HL-60 (cell line): ENCODE measurements at regions not wholly inside any gene's neighbourhood (a gene's known extent, or its start where the extent isn't known, plus 50 kb on each side); places are given as distances from the start of the nearest gene placed in this dataset.

Experiments
- DNase-seq, 2 experiments: peaks; one replicate each; pipeline ENCODE4 v3.0.0-alpha.2; 2010 to 2020; ENCODE audit warnings: low read depth in 1 of 2, low spot score in 1 of 2
- H3K27ac ChIP-seq: fragments of 250-450 bp; sonication (Bioruptor Pico); replicated peaks from 2 replicates; pipeline ENCODE4 v1.5.1; 2020; ENCODE audit warnings: mild to moderate bottlenecking, moderate library complexity
- H3K27me3 ChIP-seq: fragments of 250-450 bp; sonication (Bioruptor Pico); 2 replicates; pipeline ENCODE4 v1.5.1; 2021; ENCODE audit warnings: mild to moderate bottlenecking, moderate library complexity; ENCODE audit not compliant: insufficient read depth, poor library complexity, severe bottlenecking
- H3K4me3 ChIP-seq: replicated peaks from 2 replicates; pipeline ENCODE4 v1.5.1; 2011; ENCODE audit warnings: mild to moderate bottlenecking, control low read depth, low read length; ENCODE audit not compliant: insufficient read depth
- GABPA ChIP-seq: IDR thresholded peaks from 2 replicates; pipeline ENCODE4 v1.6.1; 2012; ENCODE audit warnings: low read depth
- POLR2AphosphoS5 ChIP-seq: IDR thresholded peaks from 2 replicates; pipeline ENCODE4 v1.6.1; 2012; ENCODE audit warnings: low read depth
- SPI1 ChIP-seq: IDR thresholded peaks from 2 replicates; pipeline ENCODE4 v1.6.1; 2012; ENCODE audit warnings: low read depth, mild to moderate bottlenecking, borderline replicate concordance
- TF ChIP-seq, protein P1 (sequence below): IDR thresholded peaks from 2 replicates; pipeline ENCODE4 v1.6.1; 2012; ENCODE audit warnings: low read depth; ENCODE audit not compliant: insufficient replicate concordance
- TF ChIP-seq, protein P2 (sequence below): IDR thresholded peaks from one replicate; pipeline ENCODE4 v1.5.1; 2011; ENCODE audit warnings: low read length, control low read depth, inconsistent platforms; ENCODE audit not compliant: insufficient read depth

DNA sequence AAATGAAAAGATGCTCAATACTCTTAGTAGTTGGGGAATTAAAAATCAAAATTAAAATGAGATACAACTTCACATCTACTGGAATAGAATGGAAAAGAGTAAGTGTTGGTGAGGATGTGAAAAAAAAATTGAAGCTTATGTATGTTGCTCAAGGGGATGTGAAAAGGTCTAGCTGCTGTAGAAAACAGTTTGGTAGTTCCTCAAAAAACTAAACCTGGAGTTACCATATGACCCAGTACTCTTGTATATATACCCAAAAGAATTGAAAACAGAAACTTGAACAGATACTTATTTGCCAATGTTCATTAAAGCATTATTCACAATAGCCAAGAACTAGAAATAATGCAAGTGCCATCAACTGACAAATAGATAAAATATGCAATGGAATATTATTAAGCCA lies 208.4 kb downstream of the FIGN start:
- DNase-seq, result no peak
- H3K27ac ChIP-seq, result no peak overlapping the region
- TF ChIP-seq, protein P1, sequence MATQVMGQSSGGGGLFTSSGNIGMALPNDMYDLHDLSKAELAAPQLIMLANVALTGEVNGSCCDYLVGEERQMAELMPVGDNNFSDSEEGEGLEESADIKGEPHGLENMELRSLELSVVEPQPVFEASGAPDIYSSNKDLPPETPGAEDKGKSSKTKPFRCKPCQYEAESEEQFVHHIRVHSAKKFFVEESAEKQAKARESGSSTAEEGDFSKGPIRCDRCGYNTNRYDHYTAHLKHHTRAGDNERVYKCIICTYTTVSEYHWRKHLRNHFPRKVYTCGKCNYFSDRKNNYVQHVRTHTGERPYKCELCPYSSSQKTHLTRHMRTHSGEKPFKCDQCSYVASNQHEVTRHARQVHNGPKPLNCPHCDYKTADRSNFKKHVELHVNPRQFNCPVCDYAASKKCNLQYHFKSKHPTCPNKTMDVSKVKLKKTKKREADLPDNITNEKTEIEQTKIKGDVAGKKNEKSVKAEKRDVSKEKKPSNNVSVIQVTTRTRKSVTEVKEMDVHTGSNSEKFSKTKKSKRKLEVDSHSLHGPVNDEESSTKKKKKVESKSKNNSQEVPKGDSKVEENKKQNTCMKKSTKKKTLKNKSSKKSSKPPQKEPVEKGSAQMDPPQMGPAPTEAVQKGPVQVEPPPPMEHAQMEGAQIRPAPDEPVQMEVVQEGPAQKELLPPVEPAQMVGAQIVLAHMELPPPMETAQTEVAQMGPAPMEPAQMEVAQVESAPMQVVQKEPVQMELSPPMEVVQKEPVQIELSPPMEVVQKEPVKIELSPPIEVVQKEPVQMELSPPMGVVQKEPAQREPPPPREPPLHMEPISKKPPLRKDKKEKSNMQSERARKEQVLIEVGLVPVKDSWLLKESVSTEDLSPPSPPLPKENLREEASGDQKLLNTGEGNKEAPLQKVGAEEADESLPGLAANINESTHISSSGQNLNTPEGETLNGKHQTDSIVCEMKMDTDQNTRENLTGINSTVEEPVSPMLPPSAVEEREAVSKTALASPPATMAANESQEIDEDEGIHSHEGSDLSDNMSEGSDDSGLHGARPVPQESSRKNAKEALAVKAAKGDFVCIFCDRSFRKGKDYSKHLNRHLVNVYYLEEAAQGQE, result no peak
- TF ChIP-seq GABPA, result no peak
- TF ChIP-seq POLR2AphosphoS5, result no peak
- TF ChIP-seq, protein P2, sequence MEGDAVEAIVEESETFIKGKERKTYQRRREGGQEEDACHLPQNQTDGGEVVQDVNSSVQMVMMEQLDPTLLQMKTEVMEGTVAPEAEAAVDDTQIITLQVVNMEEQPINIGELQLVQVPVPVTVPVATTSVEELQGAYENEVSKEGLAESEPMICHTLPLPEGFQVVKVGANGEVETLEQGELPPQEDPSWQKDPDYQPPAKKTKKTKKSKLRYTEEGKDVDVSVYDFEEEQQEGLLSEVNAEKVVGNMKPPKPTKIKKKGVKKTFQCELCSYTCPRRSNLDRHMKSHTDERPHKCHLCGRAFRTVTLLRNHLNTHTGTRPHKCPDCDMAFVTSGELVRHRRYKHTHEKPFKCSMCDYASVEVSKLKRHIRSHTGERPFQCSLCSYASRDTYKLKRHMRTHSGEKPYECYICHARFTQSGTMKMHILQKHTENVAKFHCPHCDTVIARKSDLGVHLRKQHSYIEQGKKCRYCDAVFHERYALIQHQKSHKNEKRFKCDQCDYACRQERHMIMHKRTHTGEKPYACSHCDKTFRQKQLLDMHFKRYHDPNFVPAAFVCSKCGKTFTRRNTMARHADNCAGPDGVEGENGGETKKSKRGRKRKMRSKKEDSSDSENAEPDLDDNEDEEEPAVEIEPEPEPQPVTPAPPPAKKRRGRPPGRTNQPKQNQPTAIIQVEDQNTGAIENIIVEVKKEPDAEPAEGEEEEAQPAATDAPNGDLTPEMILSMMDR, result no peak
- no peak for TF ChIP-seq SPI1
- H3K27me3 ChIP-seq, result no peaks in the 10 kb centered on the region
- no peak overlapping the region for H3K4me3 ChIP-seq

DNA sequence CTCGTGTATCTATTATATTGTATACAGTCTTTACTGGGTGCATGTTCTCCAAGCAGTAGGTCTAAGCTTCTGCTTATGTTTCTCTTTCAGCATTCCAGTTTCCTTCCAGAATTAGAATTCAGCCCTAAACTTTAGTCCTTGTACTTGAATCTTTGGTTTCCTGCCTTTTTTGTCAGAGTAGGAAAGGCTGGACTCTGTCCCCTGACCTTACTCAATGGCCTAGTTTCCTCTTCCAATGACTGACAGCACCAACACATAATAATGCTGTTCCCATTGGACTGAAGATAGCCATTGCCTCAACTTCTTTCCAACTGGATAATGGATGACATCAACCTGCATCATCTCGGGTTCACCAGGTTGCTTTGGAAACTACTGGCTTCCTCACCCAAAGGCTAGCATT lies 217.0 kb downstream of the FIGN start:
- H3K4me3 ChIP-seq, result no peak overlapping the region
- TF ChIP-seq SPI1 (no peak), GABPA (no peak), POLR2AphosphoS5 (no peak)
- TF ChIP-seq, protein P1, result no peak
- no peaks in the 10 kb centered on the region for H3K27me3 ChIP-seq
- no peak for DNase-seq
- H3K27ac ChIP-seq, result no peak overlapping the region

DNA sequence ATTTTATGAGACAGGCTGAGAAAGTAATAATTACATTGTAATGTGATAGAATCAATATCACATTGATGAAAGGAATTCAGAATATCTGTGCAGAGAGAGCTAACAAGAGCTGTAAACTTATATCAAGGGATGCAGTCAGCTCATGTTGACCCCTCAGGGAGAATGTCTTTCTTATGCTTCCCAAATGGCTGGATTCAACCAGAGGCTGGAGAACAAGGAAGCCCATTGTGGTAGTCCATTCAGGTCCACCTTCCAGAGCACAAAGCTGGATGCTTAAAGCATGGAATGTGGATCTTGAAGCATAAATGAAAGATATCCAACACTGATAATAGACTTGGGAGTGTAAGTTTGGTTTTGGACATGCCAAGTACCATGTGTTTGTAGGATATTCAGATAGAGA lies 220.0 kb downstream of the FIGN start:
- Histone ChIP-seq H3K27ac (no peak overlapping the region), H3K4me3 (no peak overlapping the region), H3K27me3 (no peaks in the 10 kb centered on the region)
- TF ChIP-seq, protein P2, result no peak
- TF ChIP-seq SPI1 (no peak), GABPA (no peak), POLR2AphosphoS5 (no peak)
- TF ChIP-seq, protein P1, result no peak
- DNase-seq, result no peak
